IPS-18c (cell line): ENCODE measurements at regions not wholly inside any gene's neighbourhood (a gene's known extent, or its start where the extent isn't known, plus 50 kb on each side); places are given as distances from the start of the nearest gene placed in this dataset.

ENCODE experiments used
- H3K4me3 ChIP-seq: 2 replicates; pipeline ENCODE4 v1.7.0; 2013; ENCODE audit warnings: low read depth, mild to moderate bottlenecking, low read length, moderate library complexity; ENCODE audit not compliant: insufficient read depth
- H3K9me3 ChIP-seq: one replicate; pipeline ENCODE4 v1.6.1; 2013; ENCODE audit warnings: mild to moderate bottlenecking, low read length, moderate library complexity; ENCODE audit not compliant: control insufficient read depth, insufficient read depth

GRCh38 chr2:104523921-104524320 lies 330.0 kb upstream of the POU3F3 start:
- H3K4me3 ChIP-seq: no peak overlapping the region
- H3K9me3 ChIP-seq: no peaks in the 10 kb centered on the region

- H3K9me3 ChIP-seq: no peaks in the 10 kb centered on the region
- H3K4me3 ChIP-seq: no peak overlapping the region
These were observed 325.8 kb upstream of the POU3F3 start for GRCh38 chr2:104528101-104528500.

DNA sequence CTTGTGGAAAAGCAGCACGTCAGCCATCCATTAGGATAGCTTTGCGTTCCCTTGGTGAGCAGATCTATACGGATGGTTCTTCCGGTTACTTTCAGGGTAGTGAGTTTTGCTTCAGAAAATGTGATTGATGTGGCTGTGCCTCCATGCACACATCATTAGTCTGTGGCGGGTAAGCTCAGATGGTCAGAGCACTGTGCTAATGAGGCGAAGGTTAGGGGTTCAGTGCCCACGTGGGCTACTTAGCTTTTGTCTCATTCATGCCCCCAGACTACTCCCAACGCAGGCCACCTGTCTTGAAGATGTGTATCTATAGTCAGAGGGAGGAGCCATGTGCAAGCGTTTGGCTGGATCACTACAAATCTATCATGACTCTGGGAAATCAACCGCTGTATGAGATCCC lies 322.8 kb upstream of the POU3F3 start:
- Histone ChIP-seq H3K4me3 (no peak overlapping the region), H3K9me3 (peaks cover 2% of the 10 kb centered on the region)

GRCh38 chr2:104537116-104537515 lies 316.8 kb upstream of the POU3F3 start:
- H3K4me3 ChIP-seq: no peak overlapping the region
- H3K9me3 ChIP-seq: peaks cover 2% of the 10 kb centered on the region

GRCh38 chr2:104538077-104538476 lies 315.8 kb upstream of the POU3F3 start:
- H3K4me3 ChIP-seq: no peak overlapping the region
- peaks cover 2% of the 10 kb centered on the region for H3K9me3 ChIP-seq

DNA sequence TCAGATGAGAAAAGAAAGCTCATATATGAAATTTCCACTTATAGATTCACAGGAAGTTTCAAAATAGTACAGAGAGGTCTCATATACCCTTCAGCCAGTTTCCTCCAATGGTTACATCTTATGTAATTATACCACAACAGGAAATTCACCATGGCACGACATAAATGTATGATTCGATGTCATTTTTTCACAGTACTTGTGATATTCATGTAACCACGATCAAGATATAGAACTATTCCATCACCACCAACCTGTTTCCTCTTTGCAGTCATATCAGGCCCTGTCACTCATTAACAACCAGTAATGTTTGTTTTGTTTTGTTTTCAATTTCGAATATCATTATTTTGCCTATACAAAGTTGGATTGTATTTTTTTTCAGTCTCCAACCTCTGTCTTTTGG lies 314.3 kb upstream of the POU3F3 start:
- Histone ChIP-seq H3K9me3 (peaks cover under 1% of the 10 kb centered on the region), H3K4me3 (no peak overlapping the region)

GRCh38 chr2:104545055-104545454 lies 308.9 kb upstream of the POU3F3 start:
- Histone ChIP-seq H3K9me3 (no peaks in the 10 kb centered on the region), H3K4me3 (no peak overlapping the region)

DNA sequence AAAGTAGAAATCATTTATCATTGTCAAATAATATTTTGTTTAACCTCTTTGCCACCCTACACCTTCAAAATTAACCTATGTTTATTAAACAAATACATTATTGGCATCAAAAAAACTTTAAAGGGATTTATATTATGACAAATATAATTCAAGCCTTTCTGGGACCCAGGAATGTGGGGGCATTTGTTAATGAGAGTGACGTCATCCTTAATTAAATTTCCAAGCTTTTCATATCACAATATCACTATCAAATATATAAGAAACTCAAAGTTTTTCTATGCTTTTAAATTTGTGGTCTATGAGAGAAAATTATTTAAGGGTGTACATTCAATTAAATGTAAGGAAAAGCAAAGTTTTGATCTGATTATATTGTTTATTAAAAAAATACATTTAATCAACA lies 307.4 kb upstream of the POU3F3 start:
- Histone ChIP-seq H3K4me3 (no peak overlapping the region), H3K9me3 (no peaks in the 10 kb centered on the region)

GRCh38 chr2:104547221-104547620 lies 306.7 kb upstream of the POU3F3 start:
- no peaks in the 10 kb centered on the region for H3K9me3 ChIP-seq
- no peak overlapping the region for H3K4me3 ChIP-seq

DNA sequence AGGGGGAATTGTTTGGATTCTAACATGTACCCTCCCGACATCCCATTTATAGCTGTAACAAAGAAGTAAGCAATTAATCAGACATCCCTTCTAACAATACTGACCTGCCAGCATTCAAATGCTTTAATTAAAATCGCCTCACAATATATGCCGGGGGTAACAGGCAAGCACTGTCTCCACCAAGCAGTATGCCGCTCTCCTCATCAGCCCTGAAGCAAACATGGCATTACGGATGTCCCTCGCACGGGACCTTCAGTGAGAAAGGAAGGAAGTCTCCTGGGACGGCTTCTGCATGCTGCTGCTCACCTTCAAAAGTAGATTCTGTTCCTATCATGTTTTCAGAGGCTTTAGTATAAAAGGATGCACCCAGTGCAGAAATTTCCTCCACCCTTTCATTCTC lies 292.7 kb upstream of the POU3F3 start:
- Histone ChIP-seq H3K4me3 (no peak overlapping the region), H3K9me3 (no peaks in the 10 kb centered on the region)

DNA sequence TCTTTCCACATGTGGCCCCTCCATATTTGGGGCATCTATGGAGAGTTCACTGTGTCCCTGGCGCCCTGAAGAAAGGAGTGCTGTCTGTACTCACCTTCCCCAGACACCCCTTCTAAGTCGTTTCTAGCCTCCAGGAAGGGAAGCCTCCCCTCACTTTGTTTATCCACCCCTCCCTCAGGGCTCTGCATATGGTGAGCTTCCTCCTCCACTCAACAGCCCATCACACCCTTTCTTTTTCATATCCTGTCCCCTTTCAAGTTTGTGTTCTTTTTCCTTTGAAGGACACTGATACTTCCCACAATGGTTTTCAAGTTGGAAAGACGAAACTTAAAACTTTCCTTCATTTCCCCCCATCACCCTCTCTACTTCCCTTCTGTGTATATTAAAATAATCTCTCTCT lies 291.4 kb upstream of the POU3F3 start:
- no peak overlapping the region for H3K4me3 ChIP-seq
- H3K9me3 ChIP-seq: no peaks in the 10 kb centered on the region

DNA sequence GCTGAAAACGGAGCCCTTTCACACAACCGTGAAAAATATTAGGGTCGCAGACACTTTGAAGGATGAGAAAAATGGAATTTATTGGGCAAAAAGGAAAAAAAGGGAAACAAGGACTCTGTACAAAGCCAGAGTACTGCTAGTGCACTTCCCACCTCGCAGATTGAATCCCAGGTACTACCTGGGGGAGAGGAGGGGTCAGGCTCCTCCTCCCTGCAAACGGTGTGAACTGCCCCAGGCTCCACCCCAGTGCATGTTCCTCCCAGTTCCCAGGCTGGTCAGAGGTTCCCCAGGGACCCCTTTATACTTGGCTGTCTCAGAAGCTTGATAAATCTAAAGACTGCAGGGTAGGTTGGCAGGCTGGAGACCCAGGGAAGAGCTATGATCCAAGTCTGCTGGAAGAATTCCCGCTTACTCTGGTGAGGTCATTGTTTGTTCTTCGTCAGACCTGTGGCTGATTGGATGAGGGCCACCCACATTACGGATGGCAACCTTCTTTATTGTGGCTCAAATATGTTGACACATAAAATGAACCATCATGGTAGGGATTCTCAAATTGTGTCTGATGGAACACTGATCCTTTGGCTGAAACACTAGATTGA lies 290.4 kb upstream of the POU3F3 start:
- Histone ChIP-seq H3K4me3 (no peak overlapping the region), H3K9me3 (no peaks in the 10 kb centered on the region)

- Histone ChIP-seq H3K9me3 (no peaks in the 10 kb centered on the region), H3K4me3 (no peak overlapping the region)
These were observed 285.7 kb upstream of the POU3F3 start for GRCh38 chr2:104568247-104568646.

- H3K4me3 ChIP-seq: no peak overlapping the region
- no peaks in the 10 kb centered on the region for H3K9me3 ChIP-seq
These were observed 283.7 kb upstream of the POU3F3 start for GRCh38 chr2:104570259-104570658.

GRCh38 chr2:104572834-104573233 lies 281.1 kb upstream of the POU3F3 start:
- H3K9me3 ChIP-seq: peaks cover 2% of the 10 kb centered on the region
- H3K4me3 ChIP-seq: no peak overlapping the region

DNA sequence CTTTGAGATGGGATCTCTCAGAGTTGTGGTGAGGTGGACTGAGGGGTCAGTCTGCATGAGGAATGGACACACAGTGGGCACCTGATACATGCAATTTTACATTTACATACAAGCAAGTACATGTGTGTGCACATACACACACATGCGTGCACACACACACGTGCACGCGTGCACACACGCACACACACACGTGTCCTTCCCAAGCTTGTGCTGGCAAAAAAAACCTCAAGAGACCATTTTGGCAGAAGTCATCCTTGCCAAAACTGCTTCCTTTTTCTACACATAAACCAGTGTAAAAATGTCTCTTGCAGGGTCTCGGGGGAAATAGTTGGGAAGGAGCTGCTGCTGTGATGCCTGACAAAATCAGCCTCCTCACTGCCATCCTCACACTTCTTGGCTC lies 279.5 kb upstream of the POU3F3 start:
- H3K9me3 ChIP-seq: peaks cover 2% of the 10 kb centered on the region
- H3K4me3 ChIP-seq: no peak overlapping the region

- Histone ChIP-seq H3K9me3 (peaks cover 2% of the 10 kb centered on the region), H3K4me3 (no peak overlapping the region)
These were observed 276.8 kb upstream of the POU3F3 start for GRCh38 chr2:104577143-104577542.

- Histone ChIP-seq H3K9me3 (peaks cover 5% of the 10 kb centered on the region), H3K4me3 (no peak overlapping the region)
These were observed 271.4 kb upstream of the POU3F3 start for GRCh38 chr2:104582471-104582870.

DNA sequence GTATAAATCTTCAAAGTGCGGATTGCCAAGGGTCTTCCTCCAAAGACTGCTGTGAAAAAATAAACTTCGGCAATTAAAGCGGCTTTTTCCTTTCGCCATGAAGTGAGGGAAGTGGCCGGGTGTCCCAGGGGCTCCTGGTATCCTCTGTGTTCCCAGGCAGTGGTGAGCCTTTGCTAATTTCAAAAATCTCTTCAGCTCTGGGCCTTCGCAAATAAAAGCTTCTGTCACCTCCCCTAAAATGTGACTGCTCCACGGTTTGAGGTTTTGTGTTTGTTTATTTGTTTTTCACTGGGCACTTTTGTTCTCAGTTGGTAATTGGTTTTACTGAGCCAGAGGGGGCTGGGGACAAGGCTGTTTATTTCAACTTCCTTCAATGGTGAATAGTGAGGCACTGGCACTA lies 270.1 kb upstream of the POU3F3 start:
- no peak overlapping the region for H3K4me3 ChIP-seq
- H3K9me3 ChIP-seq: peaks cover 5% of the 10 kb centered on the region
